IPS DF 6.9 (cell line): ENCODE measurements at regions not wholly inside any gene's neighbourhood (a gene's known extent, or its start where the extent isn't known, plus 50 kb on each side); places are given as distances from the start of the nearest gene placed in this dataset.
A peak's percentile ranks its signal among the peaks of the same experiment; 100 is the strongest.

Source experiments
- DNase-seq: peaks from one replicate; pipeline ENCODE4 v3.0.0-alpha.2; 2013; ENCODE audit warnings: low read depth, low spot score
- H3K27ac ChIP-seq: one replicate; pipeline ENCODE4 v1.5.1; 2013; ENCODE audit warnings: low read length, control low read depth
- H3K27me3 ChIP-seq: 2 replicates; pipeline ENCODE4 v1.6.1; 2013; ENCODE audit warnings: mild to moderate bottlenecking, low read length; ENCODE audit not compliant: control insufficient read depth, insufficient read depth
- H3K36me3 ChIP-seq: 2 replicates; pipeline ENCODE4 v1.6.1; 2013; ENCODE audit warnings: low read length; ENCODE audit not compliant: control insufficient read depth, insufficient read depth
- H3K4me1 ChIP-seq: 2 replicates; pipeline ENCODE4 v1.6.1; 2013; ENCODE audit warnings: low read length; ENCODE audit not compliant: control insufficient read depth, insufficient read depth
- H3K4me3 ChIP-seq: 2 replicates; pipeline ENCODE4 v1.5.1; 2013; ENCODE audit warnings: mild to moderate bottlenecking, low read length
- H3K9me3 ChIP-seq: 2 replicates; pipeline ENCODE4 v1.6.1; 2013; ENCODE audit warnings: low read length, inconsistent platforms; ENCODE audit not compliant: control insufficient read depth, insufficient read depth
- WGBS: extraction: QIAGEN DNeasy Blood & Tissue Kit; methylation state at CpG from one replicate; pipeline ENCODE4 v1.1.7; 2013; ENCODE audit warnings: mixed read lengths, missing lambda C conversion rate; ENCODE audit not compliant: insufficient read length, insufficient coverage; 5-methylcytosine and 5-hydroxymethylcytosine counted together

DNA sequence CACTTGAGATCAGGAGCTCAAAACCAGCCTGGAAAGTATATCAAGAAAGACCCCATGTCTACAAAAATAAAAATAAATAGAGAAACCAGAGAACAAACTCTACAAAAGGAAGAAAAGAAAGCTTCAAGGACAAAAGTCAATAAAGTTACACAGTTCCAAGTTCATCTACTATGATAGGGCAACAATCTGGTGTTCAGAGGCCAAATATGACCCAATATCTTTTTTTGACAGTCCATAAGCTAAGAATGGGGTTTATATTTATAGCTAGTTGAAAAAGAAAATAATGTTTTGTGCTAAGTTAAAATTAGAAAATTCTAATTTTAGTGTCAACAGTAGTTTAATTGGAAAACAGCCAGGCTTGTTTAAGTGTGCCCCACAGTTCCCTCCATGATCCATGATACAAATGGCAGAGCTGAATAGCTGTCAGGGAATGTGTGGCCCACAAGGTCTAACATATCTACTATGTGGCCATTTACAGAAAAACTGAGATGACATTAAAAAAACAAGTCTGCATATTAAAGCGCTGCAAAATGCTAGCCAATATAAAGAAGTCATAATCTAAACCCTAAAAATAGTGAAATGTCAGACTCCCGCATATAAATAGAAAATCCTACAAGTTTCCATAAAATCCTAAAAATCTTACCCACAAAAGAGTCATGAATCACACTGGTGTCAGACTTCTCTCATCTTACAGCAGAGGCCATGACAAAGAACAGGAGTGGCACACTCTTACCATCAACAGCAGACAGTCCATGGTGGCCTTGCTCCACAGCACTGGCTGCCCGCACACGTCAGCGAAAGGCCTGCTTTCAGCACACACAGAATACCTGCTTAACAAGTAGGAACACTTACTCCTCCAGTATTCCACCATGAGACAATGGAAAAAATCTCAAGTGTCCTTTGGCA, 281.9 kb upstream of the HSFY2 start:
- WGBS = no CpG with 5 or more reads among the region's 5 CpGs

DNA sequence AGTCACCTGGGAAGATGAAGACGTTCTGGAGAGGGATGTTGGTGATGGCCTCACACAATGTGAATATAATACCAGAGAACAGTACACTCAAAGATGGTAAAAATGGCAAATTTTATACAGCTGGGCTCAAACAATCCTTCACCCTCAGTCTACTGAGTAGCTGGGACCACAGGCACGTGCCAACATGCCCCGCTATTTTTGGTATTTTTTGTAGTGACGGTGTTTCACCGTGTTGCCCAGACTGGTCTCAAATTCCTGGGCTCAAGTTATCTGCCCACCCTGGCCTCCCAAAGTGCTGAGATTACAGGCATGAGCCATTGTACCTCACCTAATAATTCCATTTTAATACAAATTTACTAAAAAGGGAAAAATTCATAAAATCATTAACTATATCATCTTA, 280.3 kb upstream of the HSFY2 start:
- no CpG with 5 or more reads among the region's 5 CpGs for WGBS
- no peak for DNase-seq
- Histone ChIP-seq H3K4me3 (no peak overlapping the region), H3K27ac (no peak overlapping the region), H3K36me3 (no peaks in the 10 kb centered on the region), H3K9me3 (no peaks in the 10 kb centered on the region), H3K4me1 (no peaks in the 10 kb centered on the region; the same call in 1 of the 2 replicates), H3K27me3 (no peaks in the 10 kb centered on the region)

More for the DNA sequence above, 281.9 kb upstream of the HSFY2 start:
- H3K27ac ChIP-seq = no peak overlapping the region
- H3K4me1 ChIP-seq = no peaks in the 10 kb centered on the region
- no peaks in the 10 kb centered on the region for H3K27me3 ChIP-seq
- no peaks in the 10 kb centered on the region for H3K9me3 ChIP-seq
- H3K4me3 ChIP-seq = no peak overlapping the region
- DNase-seq = no peak
- no peaks in the 10 kb centered on the region for H3K36me3 ChIP-seq

DNA sequence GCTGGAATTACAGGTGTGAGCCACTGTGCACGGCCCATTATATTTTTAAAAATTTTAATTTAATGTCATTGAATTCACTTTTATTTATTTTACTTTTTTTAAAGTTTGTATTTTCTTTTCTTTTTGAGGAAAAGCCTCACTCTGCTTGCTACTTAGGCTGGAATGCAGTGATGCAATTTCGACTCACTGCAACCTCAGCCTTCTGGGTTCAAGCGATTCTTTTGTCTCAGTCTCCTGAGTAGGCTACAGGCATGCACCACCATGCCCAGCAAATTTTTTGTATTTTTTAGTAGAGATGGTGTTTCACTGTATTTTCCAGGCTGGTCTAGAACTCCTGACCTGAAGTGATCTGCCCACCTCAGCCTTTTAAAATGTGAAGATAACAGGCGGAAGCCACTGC, 277.5 kb upstream of the HSFY2 start:
- no CpG with 5 or more reads among the region's 4 CpGs for WGBS
- H3K27ac ChIP-seq = no peak overlapping the region
- H3K4me3 ChIP-seq = no peak overlapping the region

DNA sequence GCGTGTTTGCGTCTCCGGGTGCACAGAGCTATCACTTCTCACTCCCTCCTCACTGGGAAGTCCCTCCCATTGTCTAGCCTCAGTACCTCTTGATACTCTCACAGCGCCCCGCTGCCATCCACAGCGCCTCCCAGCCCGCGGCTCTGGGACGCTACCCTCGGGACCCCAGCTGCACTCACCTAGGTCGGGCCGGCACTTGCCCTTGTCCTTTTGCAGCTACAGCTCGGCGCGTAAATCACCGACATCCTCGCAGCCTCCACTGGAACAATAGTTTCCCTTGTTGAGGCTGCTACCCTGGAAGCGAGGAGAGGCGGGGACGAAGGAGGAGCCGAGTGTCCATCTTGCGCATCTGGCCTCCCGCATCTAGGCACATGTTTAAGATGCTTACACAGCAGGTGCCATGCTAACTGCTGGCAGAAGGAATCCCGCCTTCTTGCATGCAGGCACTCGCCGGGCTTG, 269.5 kb upstream of the HSFY2 start:
- H3K4me3 ChIP-seq = peak overlapping the region; percentile 39; the same call in 1 of the 2 replicates
- H3K27ac ChIP-seq = no peak overlapping the region
- no peaks in the 10 kb centered on the region for H3K9me3 ChIP-seq
- DNase-seq = no peak
- no peaks in the 10 kb centered on the region for H3K36me3 ChIP-seq
- WGBS = no CpG with 5 or more reads among the region's 26 CpGs
- H3K27me3 ChIP-seq = no peaks in the 10 kb centered on the region
- peaks cover 3% of the 10 kb centered on the region for H3K4me1 ChIP-seq

More for the DNA sequence above, 277.5 kb upstream of the HSFY2 start:
- Histone ChIP-seq H3K36me3 (no peaks in the 10 kb centered on the region), H3K9me3 (no peaks in the 10 kb centered on the region), H3K4me1 (no peaks in the 10 kb centered on the region; the same call in 1 of the 2 replicates), H3K27me3 (no peaks in the 10 kb centered on the region)
- DNase-seq = no peak

DNA sequence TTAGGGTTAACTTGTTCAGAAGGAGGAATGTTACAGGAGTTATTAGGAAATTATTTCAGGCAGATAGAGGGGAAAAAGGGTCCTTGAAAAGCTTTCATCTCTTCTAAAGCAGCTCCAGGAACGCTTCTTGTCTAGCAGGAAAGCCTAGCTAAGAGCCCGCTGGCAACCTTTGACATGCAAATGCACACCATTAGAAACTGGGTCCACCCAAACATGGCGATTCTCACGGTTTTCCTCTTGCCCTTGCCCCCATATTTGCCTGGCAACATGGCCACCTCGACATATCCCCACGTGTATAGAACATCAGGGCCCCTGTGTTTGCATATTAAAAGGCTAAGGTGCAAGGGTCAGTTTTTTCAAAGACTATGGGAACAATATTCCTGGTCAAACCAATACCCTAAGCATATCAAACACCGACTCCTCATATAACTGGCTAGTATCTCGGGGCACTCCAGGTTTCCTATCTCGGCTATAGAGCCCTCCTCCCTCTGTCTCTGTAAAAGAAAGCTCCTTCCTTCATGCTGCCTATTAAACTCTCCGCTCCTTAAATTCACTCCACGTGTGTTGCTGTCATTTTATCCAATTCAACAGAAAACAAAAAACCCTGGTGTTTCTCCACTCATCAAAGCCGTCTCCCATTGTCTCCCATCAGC, 268.9 kb upstream of the HSFY2 start:
- no peaks in the 10 kb centered on the region for H3K27me3 ChIP-seq
- no peaks in the 10 kb centered on the region for H3K9me3 ChIP-seq
- no peak overlapping the region for H3K27ac ChIP-seq
- no peaks in the 10 kb centered on the region for H3K36me3 ChIP-seq
- no peak for DNase-seq
- no CpG with 5 or more reads among the region's 12 CpGs for WGBS
- H3K4me3 ChIP-seq = peak overlapping the region; percentile 39; the same call in 1 of the 2 replicates
- H3K4me1 ChIP-seq = peaks cover 3% of the 10 kb centered on the region

DNA sequence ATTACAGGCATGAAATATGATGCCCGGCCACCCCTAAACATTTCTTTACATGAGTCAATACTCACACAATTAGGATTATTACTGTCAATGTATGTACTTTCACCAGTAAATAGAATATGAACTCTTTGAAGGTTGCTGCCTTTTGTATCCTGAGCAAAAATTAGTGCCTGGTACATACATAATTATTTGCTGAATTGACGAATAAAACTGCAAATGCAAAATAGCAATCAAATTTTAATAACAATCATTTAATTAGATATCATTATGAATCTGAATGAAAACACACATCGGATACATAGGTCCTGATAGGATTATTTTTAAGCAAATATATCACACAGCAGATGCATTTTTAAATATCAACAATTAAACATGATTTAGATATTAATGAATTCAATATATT, 253.1 kb upstream of the HSFY2 start:
- no peak for DNase-seq
- Histone ChIP-seq H3K4me1 (no peaks in the 10 kb centered on the region), H3K27ac (no peak overlapping the region), H3K27me3 (no peaks in the 10 kb centered on the region), H3K9me3 (no peaks in the 10 kb centered on the region), H3K36me3 (no peaks in the 10 kb centered on the region), H3K4me3 (no peak overlapping the region)
- WGBS = no CpG with 5 or more reads among the region's 3 CpGs

DNA sequence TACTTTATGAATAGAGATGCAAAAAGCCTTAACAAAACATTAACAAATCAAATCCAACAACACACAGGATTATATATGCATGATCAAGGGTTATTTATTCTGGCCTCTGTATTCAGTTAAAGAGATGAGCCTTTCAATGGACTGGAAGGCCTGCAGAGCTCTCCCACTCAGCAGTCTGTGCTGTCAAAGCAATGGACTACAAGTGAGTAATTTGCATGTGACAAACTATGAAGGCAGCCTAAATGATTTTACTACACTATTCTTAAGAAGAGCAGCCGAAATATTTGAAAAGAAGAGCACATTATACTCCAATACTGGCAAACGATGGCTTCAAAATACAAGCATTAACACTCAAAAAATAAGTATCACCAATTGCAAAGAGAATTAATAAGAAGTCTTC, 250.4 kb upstream of the HSFY2 start:
- Histone ChIP-seq H3K9me3 (no peaks in the 10 kb centered on the region), H3K27me3 (no peaks in the 10 kb centered on the region), H3K27ac (no peak overlapping the region), H3K4me1 (no peaks in the 10 kb centered on the region), H3K4me3 (no peak overlapping the region), H3K36me3 (no peaks in the 10 kb centered on the region)
- DNase-seq = no peak
- WGBS = no CpG with 5 or more reads among the region's 2 CpGs

DNA sequence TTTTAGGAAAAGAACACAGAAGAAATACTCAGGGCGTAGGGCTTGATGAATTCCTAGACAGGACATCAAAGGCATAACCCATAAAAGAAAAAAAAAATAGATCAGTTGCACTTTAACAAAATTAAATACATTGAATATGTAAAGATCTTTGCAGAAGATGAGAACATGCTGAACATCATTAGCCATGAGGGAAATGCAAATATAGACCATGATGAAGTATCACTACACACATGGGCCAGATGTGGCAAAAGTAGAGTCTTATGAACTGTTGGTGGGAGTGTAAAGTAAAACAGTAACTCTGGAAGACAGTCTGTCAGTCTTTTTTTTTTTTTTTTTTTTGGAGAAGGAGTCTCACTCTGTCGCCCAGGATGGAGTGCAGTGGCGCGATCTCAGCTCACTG, 246.7 kb upstream of the HSFY2 start:
- no peaks in the 10 kb centered on the region for H3K36me3 ChIP-seq
- no peaks in the 10 kb centered on the region for H3K27me3 ChIP-seq
- no CpG with 5 or more reads among the region's 4 CpGs for WGBS
- H3K4me3 ChIP-seq = no peak overlapping the region
- H3K27ac ChIP-seq = no peak overlapping the region
- no peaks in the 10 kb centered on the region for H3K9me3 ChIP-seq
- DNase-seq = no peak
- no peaks in the 10 kb centered on the region for H3K4me1 ChIP-seq

DNA sequence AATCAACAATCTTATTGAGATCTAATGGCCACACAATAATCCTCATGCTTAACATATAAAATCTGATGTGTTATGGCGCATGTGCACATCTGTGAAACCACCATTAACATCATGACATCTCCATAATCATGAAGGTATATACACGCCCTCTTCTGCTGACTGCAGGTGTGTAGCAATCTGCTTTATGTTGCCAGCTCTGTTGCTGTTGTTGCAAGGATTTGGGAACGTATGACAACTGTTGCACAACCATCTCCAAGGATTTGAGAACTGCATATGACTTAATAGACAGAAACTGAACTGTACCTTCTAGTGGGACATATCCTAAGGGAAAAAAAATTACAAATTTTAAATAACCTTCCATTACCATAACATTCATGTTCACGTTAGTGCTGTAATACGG, 243.5 kb upstream of the HSFY2 start:
- no peaks in the 10 kb centered on the region for H3K27me3 ChIP-seq
- no peak for DNase-seq
- no peak overlapping the region for H3K4me3 ChIP-seq
- no peaks in the 10 kb centered on the region for H3K36me3 ChIP-seq
- WGBS = no CpG with 5 or more reads among the region's 5 CpGs
- H3K27ac ChIP-seq = no peak overlapping the region
- H3K4me1 ChIP-seq = no peaks in the 10 kb centered on the region
- H3K9me3 ChIP-seq = no peaks in the 10 kb centered on the region

DNA sequence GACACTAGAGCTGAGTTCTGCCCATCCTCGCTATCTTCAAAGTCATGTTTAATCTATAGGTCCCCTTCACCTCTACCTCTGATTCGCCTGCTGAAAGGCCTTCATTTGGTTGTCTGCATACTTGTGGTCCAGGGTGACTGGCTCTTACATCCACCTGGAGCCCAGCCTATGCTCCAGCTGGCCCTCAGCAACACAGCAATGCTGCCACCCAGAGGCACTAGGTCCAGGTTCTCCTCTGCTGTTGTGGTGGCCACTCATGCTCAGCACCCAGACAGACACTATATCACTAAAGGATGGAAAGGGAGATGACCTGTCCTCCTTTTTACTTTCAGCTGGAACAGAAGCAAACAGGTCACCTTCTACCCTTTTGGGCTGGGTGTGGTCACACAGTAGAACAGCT, 242.3 kb upstream of the HSFY2 start:
- Histone ChIP-seq H3K27me3 (no peaks in the 10 kb centered on the region), H3K36me3 (no peaks in the 10 kb centered on the region), H3K9me3 (no peaks in the 10 kb centered on the region), H3K4me3 (no peak overlapping the region), H3K4me1 (no peaks in the 10 kb centered on the region), H3K27ac (no peak overlapping the region)
- WGBS = no CpG with 5 or more reads among the region's 2 CpGs
- no peak for DNase-seq
